Occipital lobe (tissue), 1 donor: ENCODE measurements at regions not wholly inside any gene's neighbourhood (a gene's known extent, or its start where the extent isn't known, plus 50 kb on each side); places are given as distances from the start of the nearest gene placed in this dataset.

Source experiments
- DNase-seq: peaks from one replicate; lab custom pipeline; 2025; lab: John Stamatoyannopoulos, UW

GRCh38 chr18:46320928-46321711, 216.9 kb downstream of the HAUS1 start:
- no peak for DNase-seq

- no peak for DNase-seq
These were observed 217.8 kb downstream of the HAUS1 start for GRCh38 chr18:46321955-46322354.

- no peak for DNase-seq
These were observed 218.3 kb downstream of the HAUS1 start for GRCh38 chr18:46322411-46322891.

GRCh38 chr18:46322941-46323340, 218.8 kb downstream of the HAUS1 start:
- no peak for DNase-seq

- DNase-seq: no peak
These were observed 220.1 kb downstream of the HAUS1 start for GRCh38 chr18:46324087-46324955.

GRCh38 chr18:46325895-46326294, 221.7 kb downstream of the HAUS1 start:
- DNase-seq: no peak

- DNase-seq: no peak
These were observed 225.6 kb downstream of the HAUS1 start for GRCh38 chr18:46329736-46330246.

GRCh38 chr18:46331316-46331715, 227.1 kb downstream of the HAUS1 start:
- no peak for DNase-seq

GRCh38 chr18:46332286-46332801, 228.2 kb downstream of the HAUS1 start:
- DNase-seq: no peak

- DNase-seq: peak; percentile 75
These were observed 228.7 kb downstream of the HAUS1 start for GRCh38 chr18:46332921-46333341.

GRCh38 chr18:46333431-46334135, 229.4 kb downstream of the HAUS1 start:
- DNase-seq: peak; percentile 52

- DNase-seq: no peak
These were observed 230.7 kb downstream of the HAUS1 start for GRCh38 chr18:46334868-46335281.

GRCh38 chr18:46335534-46336101, 231.4 kb downstream of the HAUS1 start:
- DNase-seq: no peak

- no peak for DNase-seq
These were observed 232.3 kb downstream of the HAUS1 start for GRCh38 chr18:46336278-46337111.

- DNase-seq: no peak
These were observed 233.1 kb downstream of the HAUS1 start for GRCh38 chr18:46337271-46337670.

- no peak for DNase-seq
These were observed 234.0 kb downstream of the HAUS1 start for GRCh38 chr18:46338205-46338604.

- no peak for DNase-seq
These were observed 234.6 kb downstream of the HAUS1 start for GRCh38 chr18:46338766-46339165.

- no peak for DNase-seq
These were observed 236.5 kb downstream of the HAUS1 start for GRCh38 chr18:46340716-46341115.

- DNase-seq: no peak
These were observed 237.9 kb downstream of the HAUS1 start for GRCh38 chr18:46341986-46342525.

- no peak for DNase-seq
These were observed 239.3 kb downstream of the HAUS1 start for GRCh38 chr18:46343456-46343855.
